ENCODE measurements at regions not wholly inside any gene's neighbourhood (a gene's known extent, or its start where the extent isn't known, plus 50 kb on each side); places are given as distances from the start of the nearest gene placed in this dataset.

DNA sequence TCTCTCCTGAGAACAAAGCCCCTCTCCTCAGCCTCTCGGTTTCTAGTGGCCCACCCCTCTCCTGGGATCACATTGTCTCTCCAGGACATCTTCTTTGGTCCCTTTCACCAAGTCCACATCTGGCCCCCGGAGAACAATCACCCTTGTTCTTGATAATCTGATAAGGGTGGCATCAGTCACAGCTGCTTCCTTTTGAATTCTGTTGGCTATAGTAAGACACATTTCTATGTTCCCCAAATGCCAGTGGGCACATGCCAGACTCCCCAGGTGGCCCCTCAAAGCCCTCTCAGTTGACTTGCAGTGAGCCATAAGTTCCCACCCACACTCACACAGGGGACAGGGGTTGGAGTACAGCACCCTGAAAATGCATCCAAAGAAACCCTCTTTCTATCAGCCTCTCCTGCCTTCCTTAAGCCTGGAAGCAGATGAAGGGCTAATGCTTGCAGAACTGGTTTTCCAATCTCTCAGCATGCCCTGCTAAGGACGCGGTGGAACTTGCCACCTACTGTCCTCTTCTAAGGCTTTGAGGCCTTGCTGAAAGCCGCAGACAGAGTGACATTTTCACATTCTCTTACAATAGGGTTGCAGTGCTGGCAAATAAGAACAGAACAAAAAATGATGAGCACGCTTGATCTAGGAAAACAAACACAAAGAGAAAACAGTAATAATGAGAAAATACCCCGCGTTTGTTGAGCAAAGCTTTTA, 101.3 kb upstream of the SLCO3A1 start:
- no peak for DNase-seq

DNA sequence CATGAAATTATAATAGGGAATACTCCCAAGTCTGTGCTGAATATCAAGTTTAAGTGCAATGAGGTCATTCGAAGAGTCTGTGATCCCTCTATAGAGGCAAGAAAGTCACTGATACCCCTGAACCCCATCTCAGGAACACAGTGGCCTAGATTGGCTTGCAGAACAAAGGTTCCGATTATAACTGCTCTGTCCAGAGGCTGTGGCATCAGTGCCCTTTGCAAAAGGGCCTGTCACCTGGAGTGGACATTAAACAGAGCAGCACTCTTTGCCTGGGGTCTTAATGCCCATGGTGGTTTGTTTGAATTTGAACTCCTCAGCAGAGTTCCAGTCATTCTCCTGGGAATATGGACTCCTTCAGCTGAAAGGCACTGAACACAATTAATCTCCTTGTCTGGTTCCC, 93.9 kb upstream of the SLCO3A1 start:
- no peak for DNase-seq

DNA sequence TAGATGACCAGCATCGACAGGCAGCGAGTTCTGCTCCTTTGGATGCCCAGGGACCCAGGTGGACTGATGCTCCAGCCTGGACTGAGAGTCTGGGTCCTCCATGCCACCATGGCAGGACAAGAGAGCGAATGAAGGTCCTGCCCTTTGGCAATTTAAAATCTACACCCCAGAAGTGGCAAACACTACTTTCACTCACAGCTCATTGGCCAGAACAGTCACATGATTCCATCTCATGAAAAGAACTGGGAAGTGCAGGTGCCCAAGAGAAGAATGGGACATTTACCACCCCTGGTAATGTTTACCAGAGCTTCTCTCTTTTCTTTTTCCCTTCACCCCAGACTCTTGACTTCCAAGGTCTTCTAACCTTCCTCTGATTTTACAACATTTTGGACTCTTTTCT, 87.8 kb upstream of the SLCO3A1 start:
- DNase-seq = no peak

DNA sequence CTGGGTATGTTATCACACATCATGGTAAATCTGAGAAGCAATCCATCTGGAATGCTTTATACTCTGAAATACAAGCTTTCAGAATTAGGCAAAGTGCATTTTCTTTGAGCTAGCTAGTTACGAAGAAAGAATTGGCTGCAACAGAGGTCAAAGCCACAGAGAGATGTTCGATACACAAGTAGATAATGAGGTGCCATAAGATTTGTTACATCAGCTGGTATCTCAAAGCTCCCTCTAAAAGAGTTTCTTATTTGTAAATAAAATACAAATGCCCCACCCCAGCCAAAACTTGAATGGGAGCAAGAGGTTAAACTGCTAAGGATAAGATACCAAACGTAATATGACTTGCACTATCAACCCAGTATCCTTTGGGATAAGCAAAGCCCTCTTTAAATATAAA, 84.0 kb upstream of the SLCO3A1 start:
- no peak for DNase-seq

DNA sequence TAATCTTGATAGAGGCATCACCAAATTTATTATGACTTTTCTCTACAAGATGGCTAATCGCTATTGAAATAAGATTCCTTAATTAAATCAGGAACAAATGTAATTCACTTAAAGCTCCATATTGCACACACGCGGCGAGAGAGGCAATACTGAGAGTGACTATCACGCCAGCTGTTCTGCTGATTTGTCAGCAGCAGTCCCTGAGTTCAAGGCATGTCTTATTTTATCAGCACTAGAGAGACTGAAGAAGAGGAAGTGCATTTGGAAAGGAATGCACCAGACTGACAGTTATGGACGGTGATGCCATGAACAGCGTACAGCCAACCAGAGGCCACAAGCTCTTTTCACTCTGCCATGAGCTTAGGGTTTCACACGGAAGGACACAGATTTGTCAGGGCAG, 83.6 kb upstream of the SLCO3A1 start:
- DNase-seq = no peak

DNA sequence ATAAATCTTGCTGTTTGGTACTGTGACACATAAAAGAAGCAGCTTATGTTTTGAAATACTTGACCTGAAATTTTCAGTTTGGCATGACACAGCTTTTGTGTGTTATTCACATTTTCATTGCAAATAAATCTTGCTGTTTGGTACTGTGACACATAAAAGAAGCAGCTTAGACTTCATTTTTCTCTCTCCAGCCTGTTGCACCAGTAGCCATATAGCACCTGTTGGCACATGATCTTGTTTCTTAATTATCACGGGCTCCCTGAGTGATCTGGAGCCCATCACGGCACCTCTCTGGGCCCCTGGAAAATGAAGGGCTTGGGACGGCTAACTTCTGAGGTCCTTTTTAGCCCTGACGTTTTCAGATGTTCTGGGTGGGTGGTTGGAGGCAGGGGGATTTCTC, 77.4 kb upstream of the SLCO3A1 start:
- no peak for DNase-seq

DNA sequence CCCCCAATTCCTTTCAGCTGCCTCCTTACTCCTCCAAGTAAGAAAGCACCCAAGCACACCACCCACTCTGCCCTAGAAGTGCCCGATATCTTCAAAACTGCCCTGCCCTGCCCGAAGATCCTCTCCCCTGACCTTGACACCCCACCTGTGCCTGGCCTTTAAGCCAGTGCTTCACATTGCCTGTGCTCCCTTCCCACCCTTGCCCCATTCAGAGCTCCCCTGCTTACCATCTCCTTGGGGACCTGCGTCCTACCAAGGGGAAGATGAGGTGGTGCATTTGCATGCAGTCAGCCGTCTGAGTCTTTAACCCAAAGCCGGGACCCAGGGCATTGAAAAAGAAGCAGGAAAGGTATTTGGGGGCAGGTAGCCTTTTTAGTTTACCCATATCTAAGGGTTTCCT, 73.5 kb upstream of the SLCO3A1 start:
- no peak for DNase-seq

DNA sequence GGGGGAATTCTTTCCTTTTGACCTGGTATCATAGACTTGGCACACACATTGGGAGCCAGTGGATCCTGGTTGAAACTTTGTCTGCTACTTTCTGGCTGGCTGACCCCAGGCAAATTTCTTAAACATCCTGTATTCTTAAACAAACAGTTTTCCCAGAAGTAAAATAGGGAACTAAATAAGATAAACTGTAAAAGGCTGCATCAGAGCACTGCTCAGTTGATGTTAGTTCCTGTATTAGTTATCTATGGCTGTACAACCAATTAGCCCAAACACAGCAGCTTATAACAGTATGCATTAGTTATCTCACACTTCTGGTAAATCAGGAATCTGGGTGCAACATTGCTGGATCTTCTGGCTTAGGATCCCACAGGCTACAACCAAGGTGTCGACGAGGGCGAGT, 73.1 kb upstream of the SLCO3A1 start:
- DNase-seq = no peak

DNA sequence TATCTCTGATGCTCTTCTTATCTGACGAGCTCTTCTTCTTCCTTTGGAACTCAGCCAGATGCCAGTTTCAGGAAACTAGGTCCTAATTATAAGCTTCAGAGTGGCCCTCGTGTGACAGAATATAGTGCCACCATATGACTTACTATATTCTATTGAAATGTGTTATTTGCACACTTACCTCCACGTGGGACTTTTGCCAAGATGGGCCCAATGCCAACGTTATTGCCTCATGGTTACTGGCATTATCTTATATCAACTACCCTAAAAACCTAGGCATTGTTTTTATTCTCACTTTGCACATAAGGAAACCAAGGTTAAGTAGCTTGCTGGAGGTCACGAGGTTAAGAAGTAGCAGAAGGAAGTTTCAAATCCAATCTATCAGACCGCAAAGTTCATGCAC, 71.3 kb upstream of the SLCO3A1 start:
- DNase-seq = no peak

DNA sequence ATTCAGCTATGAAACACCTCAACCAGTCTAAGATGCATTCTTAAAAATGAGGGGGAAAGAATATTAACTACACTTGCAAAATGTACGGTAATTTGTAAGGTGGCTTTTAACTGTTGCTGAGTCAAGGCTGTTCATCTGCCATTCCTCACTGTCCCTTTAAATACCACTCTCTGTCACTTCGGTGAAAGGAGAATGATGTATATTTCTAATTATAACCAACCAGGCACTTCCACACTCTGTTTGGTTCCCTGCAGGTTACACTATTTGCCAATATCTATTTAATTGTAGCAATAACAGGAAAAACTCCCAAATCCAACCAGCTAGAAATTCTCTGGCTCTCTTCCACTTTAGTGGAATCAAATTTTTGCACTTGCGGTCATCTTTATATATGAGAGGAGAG, 70.5 kb upstream of the SLCO3A1 start:
- DNase-seq = no peak

DNA sequence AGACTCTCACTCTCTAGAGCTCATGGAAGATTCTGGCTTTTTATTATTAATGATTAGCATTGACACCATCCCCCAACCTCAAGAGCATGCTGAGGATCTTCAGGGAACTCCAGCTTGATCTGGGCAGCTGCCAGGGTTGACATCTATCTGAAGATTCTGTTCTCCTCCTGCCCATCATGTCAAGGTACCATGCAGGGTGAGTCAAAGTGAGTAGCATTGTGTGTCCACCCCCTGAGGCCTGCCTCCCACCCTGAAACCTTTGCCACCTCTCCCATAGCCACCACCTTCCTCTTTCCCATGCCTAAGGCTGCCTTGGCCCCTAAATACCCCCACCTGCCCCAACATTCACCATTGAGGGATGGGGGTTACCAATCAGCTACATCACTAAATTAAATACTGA, 70.1 kb upstream of the SLCO3A1 start:
- DNase-seq = no peak

DNA sequence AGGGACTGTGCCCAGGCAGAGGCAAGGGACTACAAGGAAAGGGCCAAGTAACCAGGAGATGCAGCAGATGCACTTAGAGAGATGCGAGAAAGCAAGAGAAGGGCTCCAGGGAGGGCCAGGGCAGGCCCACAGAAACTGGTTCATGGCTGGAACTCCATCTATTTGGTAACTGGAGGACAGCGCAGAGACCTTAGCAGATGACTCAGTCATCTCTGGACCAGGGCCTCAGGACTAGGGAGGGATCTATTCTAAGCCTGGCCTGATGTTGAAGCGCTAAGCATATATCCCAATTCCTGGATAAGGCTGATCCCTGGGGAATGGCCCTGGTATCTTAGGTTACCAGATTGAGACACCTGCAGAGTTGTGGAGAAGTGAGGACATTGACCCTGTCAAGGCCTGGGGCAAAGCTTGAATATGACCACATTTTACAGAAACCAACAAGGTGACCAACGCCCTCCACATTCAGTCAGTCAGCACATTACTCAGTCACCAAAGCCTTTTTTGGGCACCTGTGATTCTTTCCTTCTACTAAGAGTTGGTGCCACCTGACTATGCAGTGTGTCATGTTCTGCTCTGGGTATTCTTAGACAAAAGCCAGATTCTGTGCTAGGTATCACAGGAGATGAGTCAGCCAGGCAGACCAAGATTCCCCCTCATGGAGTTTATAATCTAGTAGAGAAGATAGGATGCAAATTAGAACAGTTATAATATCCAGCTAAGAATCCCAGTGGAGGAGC, 68.4 kb upstream of the SLCO3A1 start:
- DNase-seq = no peak

DNA sequence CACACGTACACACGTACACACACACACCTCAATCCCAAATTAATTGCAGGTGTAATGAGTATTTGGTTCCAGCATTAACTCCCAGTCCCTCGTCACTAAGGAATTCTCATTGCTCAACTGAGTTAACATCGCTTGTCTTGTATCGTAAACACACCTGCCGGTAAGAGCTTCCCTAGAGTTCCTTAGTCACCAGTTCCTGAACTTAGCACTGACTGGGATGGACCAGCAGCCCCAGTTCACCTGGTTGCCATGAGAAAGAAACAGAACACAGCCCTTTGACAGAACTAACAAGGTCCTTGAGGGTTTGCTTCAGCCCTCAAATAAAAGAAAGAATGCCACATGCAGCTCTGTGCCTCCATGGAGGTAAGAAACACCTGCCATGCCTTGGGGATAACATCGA, 66.3 kb upstream of the SLCO3A1 start:
- DNase-seq = no peak

DNA sequence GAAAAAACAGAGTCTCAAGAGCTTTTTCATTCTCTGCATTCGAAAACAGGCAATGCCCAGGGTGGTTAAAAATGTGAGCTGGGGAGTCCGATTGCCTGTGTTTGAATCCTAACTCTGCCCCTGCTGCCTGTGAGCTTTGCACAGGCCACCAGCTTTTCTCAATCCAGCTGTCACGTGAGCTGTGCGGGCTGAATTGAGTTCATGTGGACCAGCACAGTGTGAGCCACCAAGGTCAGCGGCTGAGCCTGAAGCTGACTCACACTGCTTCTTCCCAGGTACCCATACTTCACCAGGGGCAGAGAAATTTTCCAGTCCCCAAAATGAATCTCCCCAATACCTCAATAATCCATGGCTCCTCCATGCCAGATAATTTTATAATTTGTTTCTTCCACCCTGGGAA, 64.4 kb upstream of the SLCO3A1 start:
- DNase-seq = no peak

DNA sequence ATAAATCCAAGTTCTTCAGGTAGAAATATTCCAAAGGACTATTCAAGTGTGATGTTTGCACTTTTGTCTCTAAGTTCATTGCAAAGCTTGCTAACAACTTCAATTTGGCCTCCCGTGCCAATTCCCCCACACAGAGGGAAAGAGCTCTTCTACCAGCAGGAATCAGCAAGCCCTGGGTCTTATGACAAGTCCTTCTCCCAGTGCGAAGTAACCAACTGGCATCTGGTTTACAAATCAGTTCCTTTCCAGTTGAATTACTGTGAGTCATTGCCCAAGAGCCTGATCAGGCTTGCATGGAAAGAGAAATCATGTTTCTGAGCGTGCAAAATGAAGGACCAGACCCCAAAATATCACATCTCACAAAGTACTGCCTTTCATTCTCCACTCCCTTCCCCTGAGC, 62.7 kb upstream of the SLCO3A1 start:
- DNase-seq = no peak

DNA sequence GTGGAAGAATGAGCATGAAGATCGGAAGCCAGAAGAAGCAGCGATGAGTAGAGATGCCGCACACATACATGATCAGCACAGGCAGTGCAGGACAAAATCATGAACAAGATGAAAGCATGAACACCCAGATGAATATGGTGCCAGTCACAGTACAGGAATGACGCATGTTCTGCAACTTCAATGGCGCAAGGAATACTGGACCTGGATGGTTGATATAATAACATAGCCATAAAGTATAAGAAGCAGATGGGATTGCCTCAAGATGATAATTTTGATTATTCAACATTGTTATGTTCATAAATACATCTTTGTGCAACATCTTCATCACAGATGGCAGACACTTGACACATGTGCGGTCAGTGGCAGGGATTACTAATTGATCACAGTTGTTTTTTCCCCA, 59.7 kb upstream of the SLCO3A1 start:
- peak; percentile 5 for DNase-seq

DNA sequence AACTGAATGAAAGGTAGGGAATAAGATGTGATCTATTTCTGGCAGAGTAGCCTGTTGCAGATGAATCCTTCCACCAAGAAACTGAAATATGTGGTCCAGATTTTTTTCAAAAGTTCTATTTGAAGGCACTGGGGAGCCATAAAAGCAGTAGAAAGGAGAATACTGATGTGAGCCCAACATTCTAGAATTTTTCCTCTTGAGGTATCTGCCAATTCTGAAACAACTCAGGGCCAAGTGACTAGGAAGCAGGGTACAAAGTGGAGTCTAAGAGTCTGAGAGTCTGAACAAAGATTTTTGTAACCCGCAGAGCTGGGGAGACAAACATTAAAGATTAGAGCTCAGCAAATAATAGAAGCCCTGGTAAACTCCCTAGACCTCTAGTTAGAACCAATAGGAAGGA, 58.3 kb upstream of the SLCO3A1 start:
- no peak for DNase-seq

DNA sequence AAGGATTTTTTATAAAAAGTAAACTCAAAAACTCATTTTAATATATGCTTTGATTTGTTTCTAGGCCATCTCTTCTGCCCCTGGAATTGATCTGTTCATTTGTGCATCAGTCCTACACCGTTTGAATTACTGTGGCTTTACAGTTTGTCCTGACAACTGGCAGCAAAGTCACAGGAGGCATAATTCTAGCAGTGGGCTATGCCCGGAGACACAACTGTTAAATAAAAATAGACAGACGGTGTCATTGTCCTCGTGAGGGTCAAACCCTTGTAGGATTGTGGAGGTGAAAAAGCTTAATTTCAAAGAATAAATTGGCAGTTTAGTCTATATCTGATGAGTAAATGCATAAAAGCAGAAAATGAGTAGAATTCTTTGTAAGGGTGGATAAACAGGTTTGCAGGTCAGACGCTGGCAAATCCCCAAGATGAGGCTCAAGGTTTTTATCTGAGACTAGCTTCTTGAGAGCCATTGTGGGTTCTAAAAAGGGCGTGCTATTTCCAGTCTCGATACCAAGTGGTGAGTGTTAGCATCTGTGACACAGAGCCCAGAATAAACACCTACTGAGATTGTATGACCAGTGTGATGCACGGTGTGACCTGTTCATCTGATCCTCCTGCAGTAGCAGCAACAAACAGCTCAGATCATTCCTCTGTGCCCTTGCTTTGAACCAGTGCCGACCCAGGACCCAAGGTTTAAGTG, 51.5 kb upstream of the SLCO3A1 start:
- no peak for DNase-seq

DNA sequence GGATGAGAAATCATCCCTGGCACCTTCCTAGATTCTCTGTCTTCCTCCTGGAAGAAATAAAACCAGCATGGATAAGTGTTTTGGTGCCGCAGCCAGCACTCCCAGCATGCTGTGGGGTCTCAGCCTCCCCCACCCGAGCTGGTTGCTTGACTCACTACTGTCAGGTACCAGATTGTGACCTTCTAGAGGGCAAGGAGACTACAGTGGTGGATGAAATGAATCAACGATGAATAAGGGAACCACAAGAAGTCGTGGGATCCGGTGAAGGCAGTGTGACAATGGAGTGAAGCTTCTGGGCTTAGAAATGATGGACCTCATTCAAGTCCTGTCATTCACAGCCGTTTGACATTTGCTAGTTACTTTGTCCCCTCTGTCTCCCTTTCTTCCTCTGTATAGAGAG, 50.2 kb upstream of the SLCO3A1 start:
- DNase-seq = no peak
